ENCODE measurements at regions not wholly inside any gene's neighbourhood (a gene's known extent, or its start where the extent isn't known, plus 50 kb on each side); places are given as distances from the start of the nearest gene placed in this dataset.
"Not testable (repeated sequence)": the region's sequence is repeated elsewhere in the genome, so short reads cannot be mapped to it uniquely, and the experiment has no call there.

- peaks cover 0 to 7% (median 4%) of the 10 kb centered on the region in 3 donors for H3K4me1 ChIP-seq
- peak in 3 of 4 donors; percentile 34 to 45 (median 43) for TF ChIP-seq CTCF (IDR thresholded peaks at IDR 0.05)
- DNase-seq: peak in 3 of 6 donors; percentile 29 to 44 (median 43)
- no peak for FAIRE-seq
- no peaks in the 10 kb centered on the region for H3K9me3 ChIP-seq
- H3K36me3 ChIP-seq: no peaks in the 10 kb centered on the region
- no peak overlapping the region for H3K27ac ChIP-seq
- no peak overlapping the region for H3K4me3 ChIP-seq
- WGBS, 2 donors: 46 to 50% methylated on average over 7 of the region's 7 CpGs
- H3K27me3 ChIP-seq: no peaks in the 10 kb centered on the region
- intact Hi-C loops (cut with DNase I): loop anchor here in 2 of 3 donors (10.0 kb wide), 2 partner anchors 223 to 233 kb away; partner anchors contain the start of genes AMIGO2 (in 1 of the 2) and PCED1B (in 1 of the 2)
- ATAC-seq: peak; percentile 77 to 98 (median 96)
Observed at GRCh38 chr12:47307680-47308399, 228.1 kb upstream of the AMIGO2 start.

- WGBS, 2 donors: 82 to 91% methylated on average over 25 of the region's 25 CpGs
- intact Hi-C loops (cut with DNase I): loop anchor here in 2 of 3 donors (10.0 kb wide), 2 partner anchors 222 to 232 kb away; partner anchors contain the start of genes AMIGO2 (in 1 of the 2) and PCED1B (in 1 of the 2)
- not testable (repeated sequence) for H3K9me3 ChIP-seq, FAIRE-seq, ATAC-seq, H3K36me3 ChIP-seq, H3K4me3 ChIP-seq, H3K4me1 ChIP-seq, H3K27ac ChIP-seq, DNase-seq, H3K27me3 ChIP-seq
Observed at GRCh38 chr12:47306773-47307679, 227.3 kb upstream of the AMIGO2 start.

DNA sequence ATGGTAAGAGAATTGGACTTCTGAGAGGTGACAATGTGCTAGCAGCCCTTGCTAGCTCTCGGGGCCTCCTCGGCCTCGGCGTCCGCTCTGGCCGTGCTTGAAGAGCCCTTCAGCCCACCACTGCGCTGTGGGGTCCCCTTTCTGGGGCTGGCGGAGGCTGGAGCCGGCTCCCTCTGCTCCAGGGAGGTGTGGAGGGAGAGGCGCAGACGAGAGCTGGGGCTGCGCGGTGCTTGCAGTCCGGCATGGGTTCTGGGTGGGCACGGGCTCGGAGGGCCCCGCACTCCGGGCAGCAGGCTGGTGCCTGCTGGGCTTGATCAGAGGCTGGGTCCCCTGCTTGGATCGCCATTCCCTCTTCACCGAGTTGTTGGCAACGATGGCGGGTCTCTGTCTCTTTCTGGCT, 226.4 kb upstream of the AMIGO2 start:
- no peaks in the 10 kb centered on the region for H3K9me3 ChIP-seq
- no peak overlapping the region for H3K27ac ChIP-seq
- no peak overlapping the region for H3K4me3 ChIP-seq
- ATAC-seq (no peak), DNase-seq (peak in 1 of 6 donors; percentile 55), FAIRE-seq (no peak)
- no peaks in the 10 kb centered on the region for H3K27me3 ChIP-seq
- no peaks in the 10 kb centered on the region for H3K4me1 ChIP-seq
- TF ChIP-seq CTCF (IDR thresholded peaks at IDR 0.05): no peak
- H3K36me3 ChIP-seq: no peaks in the 10 kb centered on the region
- 90 to 94% methylated on average over 22 of the region's 22 CpGs for WGBS, 2 donors
- intact Hi-C loops (cut with DNase I): loop anchor here in 2 of 3 donors (10.0 kb wide), 2 partner anchors 221 to 231 kb away; partner anchors contain the start of genes AMIGO2 (in 1 of the 2) and PCED1B (in 1 of the 2)

DNA sequence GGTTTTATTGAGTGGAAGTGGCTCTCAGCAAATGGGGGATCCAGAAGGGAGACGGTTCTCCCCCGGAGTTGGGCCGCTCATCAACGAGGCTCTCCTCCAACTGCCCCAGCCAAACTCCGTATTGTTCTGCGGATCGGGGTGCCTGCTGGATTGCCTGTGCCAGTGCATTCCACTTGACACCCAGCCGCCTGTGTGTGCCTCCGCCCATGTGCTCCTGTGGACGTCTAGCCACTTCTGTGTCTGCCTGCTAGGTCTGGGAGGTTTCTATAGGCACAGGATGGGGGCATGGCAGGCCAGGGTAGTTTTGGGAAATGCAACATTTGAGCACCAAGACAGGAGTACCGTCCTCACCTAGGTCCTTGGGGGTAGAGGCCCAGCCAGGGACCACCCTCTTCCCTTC, 225.7 kb upstream of the AMIGO2 start:
- 90 to 91% methylated on average over 11 of the region's 11 CpGs for WGBS, 2 donors
- intact Hi-C loops (cut with DNase I): loop anchor here in 2 of 3 donors (10.0 kb wide), 2 partner anchors 221 to 231 kb away; partner anchors contain the start of genes AMIGO2 (in 1 of the 2) and PCED1B (in 1 of the 2)
- no peak overlapping the region for H3K27ac ChIP-seq
- FAIRE-seq: no peak
- H3K4me1 ChIP-seq: no peaks in the 10 kb centered on the region
- DNase-seq: no peak
- no peaks in the 10 kb centered on the region for H3K36me3 ChIP-seq
- ATAC-seq: no peak
- TF ChIP-seq CTCF (IDR thresholded peaks at IDR 0.05): no peak
- no peak overlapping the region for H3K4me3 ChIP-seq
- H3K9me3 ChIP-seq: no peaks in the 10 kb centered on the region
- no peaks in the 10 kb centered on the region for H3K27me3 ChIP-seq

- H3K27me3 ChIP-seq: no peaks in the 10 kb centered on the region
- no peak overlapping the region for H3K4me3 ChIP-seq
- no peaks in the 10 kb centered on the region for H3K4me1 ChIP-seq
- FAIRE-seq (no peak), DNase-seq (no peak), ATAC-seq (no peak)
- no peak overlapping the region for H3K27ac ChIP-seq
- 93 to 97% methylated on average over 1 of the region's 1 CpG for WGBS, 2 donors
- no peaks in the 10 kb centered on the region for H3K9me3 ChIP-seq
- H3K36me3 ChIP-seq: no peaks in the 10 kb centered on the region
- no peak for TF ChIP-seq CTCF (IDR thresholded peaks at IDR 0.05)
- intact Hi-C loops (cut with DNase I): loop anchor here in 2 of 3 donors (10.0 kb wide), 2 partner anchors 219 to 229 kb away; partner anchors contain the start of genes AMIGO2 (in 1 of the 2) and PCED1B (in 1 of the 2)
Observed at GRCh38 chr12:47303995-47304560, 224.3 kb upstream of the AMIGO2 start.
